ENCODE measurements at regions not wholly inside any gene's neighbourhood (a gene's known extent, or its start where the extent isn't known, plus 50 kb on each side); places are given as distances from the start of the nearest gene placed in this dataset.

- Histone ChIP-seq H3K9me3 (ENCODE audit: low read length) (no peaks in the 10 kb centered on the region), H4K20me1 (ENCODE audit: insufficient read depth) (no peaks in the 10 kb centered on the region), H3K27me3 (ENCODE audit: insufficient read depth, low read depth, low read length) (no peaks in the 10 kb centered on the region), H3F3A (ENCODE audit: insufficient read depth, low read length, poor library complexity, severe bottlenecking) (no peaks in the 10 kb centered on the region), H3K79me2 (replicated peaks; ENCODE audit: insufficient read depth, low read length) (no peaks in the 10 kb centered on the region), H3K9me2 (ENCODE audit: insufficient read depth, low read length) (no peaks in the 10 kb centered on the region), H2AFZ (ENCODE audit: low read depth, low read length) (no peak overlapping the region), H3K4me2 (ENCODE audit: low read length) (no peak overlapping the region), H3K36me3 (ENCODE audit: insufficient read depth, low read length) (no peaks in the 10 kb centered on the region), H3K27ac (ENCODE audit: low read length) (no peak overlapping the region), H3K9ac (ENCODE audit: low read length) (no peak overlapping the region), H3K4me3 (ENCODE audit: low read length) (no peak overlapping the region)
- TF ChIP-seq RAD21 (conservative IDR thresholded peaks at IDR 0.05): no peak
- TF ChIP-seq MXI1 (conservative IDR thresholded peaks at IDR 0.05; ENCODE audit: poor library complexity, severe bottlenecking): no peak
- TF ChIP-seq POLR2AphosphoS5 (IDR thresholded peaks at IDR 0.05): no peak
- TF ChIP-seq TAF1 (IDR thresholded peaks at IDR 0.05; ENCODE audit: low read depth): no peak
- no peak for TF ChIP-seq SMC3 (conservative IDR thresholded peaks at IDR 0.05; ENCODE audit: poor library complexity)
- no peak for TF ChIP-seq EZH2 (IDR thresholded peaks at IDR 0.05; ENCODE audit: borderline replicate concordance, insufficient read depth, low read length, poor library complexity, severe bottlenecking)
- no peak for TF ChIP-seq CTCF (IDR thresholded peaks at IDR 0.05; ENCODE audit: poor library complexity, severe bottlenecking)
- TF ChIP-seq EP300 (conservative IDR thresholded peaks at IDR 0.05; ENCODE audit: poor library complexity, severe bottlenecking): no peak
- no peak for TF ChIP-seq REST (IDR thresholded peaks at IDR 0.05; ENCODE audit: borderline replicate concordance)
These were observed 613.8 kb upstream of the TBL1XR1 start for GRCh38 chr3:177811112-177811511.

- H3K27ac ChIP-seq (ENCODE audit: low read length): no peak overlapping the region
- H3K4me2 ChIP-seq (ENCODE audit: low read length): no peak overlapping the region
- H3K36me3 ChIP-seq (ENCODE audit: insufficient read depth, low read length): no peaks in the 10 kb centered on the region
- no peaks in the 10 kb centered on the region for H3K27me3 ChIP-seq (ENCODE audit: insufficient read depth, low read depth, low read length)
- no peak overlapping the region for H3K4me3 ChIP-seq (ENCODE audit: low read length)
- H3K79me2 ChIP-seq (replicated peaks; ENCODE audit: insufficient read depth, low read length): no peaks in the 10 kb centered on the region
- no peaks in the 10 kb centered on the region for H4K20me1 ChIP-seq (ENCODE audit: insufficient read depth)
- no peaks in the 10 kb centered on the region for H3F3A ChIP-seq (ENCODE audit: insufficient read depth, low read length, poor library complexity, severe bottlenecking)
- H2AFZ ChIP-seq (ENCODE audit: low read depth, low read length): no peak overlapping the region
- H3K9me3 ChIP-seq (ENCODE audit: low read length): no peaks in the 10 kb centered on the region
- no peaks in the 10 kb centered on the region for H3K9me2 ChIP-seq (ENCODE audit: insufficient read depth, low read length)
- H3K9ac ChIP-seq (ENCODE audit: low read length): no peak overlapping the region
- TF ChIP-seq EZH2 (IDR thresholded peaks at IDR 0.05; ENCODE audit: borderline replicate concordance, insufficient read depth, low read length, poor library complexity, severe bottlenecking) (no peak), POLR2AphosphoS5 (IDR thresholded peaks at IDR 0.05) (no peak), CTCF (IDR thresholded peaks at IDR 0.05; ENCODE audit: poor library complexity, severe bottlenecking) (no peak), EP300 (conservative IDR thresholded peaks at IDR 0.05; ENCODE audit: poor library complexity, severe bottlenecking) (no peak), TAF1 (IDR thresholded peaks at IDR 0.05; ENCODE audit: low read depth) (no peak), RAD21 (conservative IDR thresholded peaks at IDR 0.05) (no peak), SMC3 (conservative IDR thresholded peaks at IDR 0.05; ENCODE audit: poor library complexity) (no peak), MXI1 (conservative IDR thresholded peaks at IDR 0.05; ENCODE audit: poor library complexity, severe bottlenecking) (no peak), REST (IDR thresholded peaks at IDR 0.05; ENCODE audit: borderline replicate concordance) (no peak)
These were observed 614.6 kb upstream of the TBL1XR1 start for GRCh38 chr3:177811835-177812234.

All from neural cell (in vitro differentiated cells).